SK-N-SH treated with all-trans-retinoic acid at 6 μM for 48 hours (cell line): ENCODE measurements at regions not wholly inside any gene's neighbourhood (a gene's known extent, or its start where the extent isn't known, plus 50 kb on each side); places are given as distances from the start of the nearest gene placed in this dataset.

Source experiments
- OSR1 ChIP-seq: fragments of 250-450 bp; sonication (Bioruptor Pico); IDR thresholded peaks from 2 replicates; pipeline ENCODE4 v1.8.0; 2022; ENCODE audit warnings: moderate library complexity, mild to moderate bottlenecking, inconsistent platforms
- ZNF565 ChIP-seq: fragments of 450-650 bp; formaldehyde crosslinking; conservative IDR thresholded peaks from 2 replicates; pipeline ENCODE4 v1.5.0; 2020; ENCODE audit warnings: low read depth, mild to moderate bottlenecking, moderate library complexity
- TF ChIP-seq, protein P1 (sequence below): fragments of 250-450 bp; sonication (Bioruptor Pico); IDR thresholded peaks from 2 replicates; pipeline ENCODE4 v1.8.0; 2020; ENCODE audit warnings: mild to moderate bottlenecking, moderate library complexity, borderline replicate concordance

DNA sequence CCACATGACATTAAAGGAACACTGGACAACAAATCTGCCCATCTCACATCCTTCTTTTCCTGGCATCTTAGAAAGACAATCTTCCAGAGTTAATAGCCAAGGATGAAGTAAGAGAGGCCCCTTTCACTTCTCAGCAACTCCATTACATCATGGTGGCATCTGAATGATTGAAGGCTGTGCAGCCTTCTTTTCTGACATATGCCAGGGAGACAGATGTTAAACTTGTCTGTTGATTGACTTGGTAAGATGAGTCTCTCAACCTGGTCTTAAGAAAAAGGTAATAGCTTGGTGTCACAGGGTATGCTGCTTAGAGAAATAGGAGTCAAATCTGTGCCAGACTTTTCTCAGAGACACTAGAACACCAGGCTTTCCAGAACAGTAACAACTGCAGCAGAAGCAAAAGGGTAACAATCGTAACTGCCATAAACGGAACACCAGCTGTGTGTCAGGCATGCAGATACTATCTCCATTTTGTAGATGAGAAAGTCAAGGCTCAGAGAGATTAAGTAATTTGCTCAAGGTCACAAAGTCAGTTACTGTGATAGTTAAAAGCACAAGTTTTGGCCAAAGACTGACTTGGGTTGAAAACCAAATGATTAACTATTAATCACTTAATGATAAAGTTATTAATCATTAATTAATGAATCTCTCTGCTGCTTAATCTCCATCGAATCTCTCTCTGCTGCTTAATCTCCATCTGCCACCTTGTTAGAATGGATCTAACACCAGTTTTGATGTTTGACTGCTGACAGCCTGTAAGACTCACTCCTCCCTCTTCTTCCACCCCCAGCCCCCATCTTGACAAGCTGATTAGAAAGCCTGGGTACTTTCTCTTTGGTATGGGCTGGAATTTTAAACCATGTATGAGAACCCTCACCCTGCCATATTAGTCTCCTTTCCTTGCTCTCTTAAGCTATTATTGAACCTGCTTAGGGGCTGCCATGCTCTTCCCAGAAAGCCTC is 353.5 kb downstream of the ENC1 start:
- no peak for TF ChIP-seq OSR1
- TF ChIP-seq ZNF565 (CRISPR knock-in tag): no peak
- TF ChIP-seq, protein P1, sequence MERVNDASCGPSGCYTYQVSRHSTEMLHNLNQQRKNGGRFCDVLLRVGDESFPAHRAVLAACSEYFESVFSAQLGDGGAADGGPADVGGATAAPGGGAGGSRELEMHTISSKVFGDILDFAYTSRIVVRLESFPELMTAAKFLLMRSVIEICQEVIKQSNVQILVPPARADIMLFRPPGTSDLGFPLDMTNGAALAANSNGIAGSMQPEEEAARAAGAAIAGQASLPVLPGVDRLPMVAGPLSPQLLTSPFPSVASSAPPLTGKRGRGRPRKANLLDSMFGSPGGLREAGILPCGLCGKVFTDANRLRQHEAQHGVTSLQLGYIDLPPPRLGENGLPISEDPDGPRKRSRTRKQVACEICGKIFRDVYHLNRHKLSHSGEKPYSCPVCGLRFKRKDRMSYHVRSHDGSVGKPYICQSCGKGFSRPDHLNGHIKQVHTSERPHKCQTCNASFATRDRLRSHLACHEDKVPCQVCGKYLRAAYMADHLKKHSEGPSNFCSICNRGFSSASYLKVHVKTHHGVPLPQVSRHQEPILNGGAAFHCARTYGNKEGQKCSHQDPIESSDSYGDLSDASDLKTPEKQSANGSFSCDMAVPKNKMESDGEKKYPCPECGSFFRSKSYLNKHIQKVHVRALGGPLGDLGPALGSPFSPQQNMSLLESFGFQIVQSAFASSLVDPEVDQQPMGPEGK: no peak
